GM21381 (cell line): ENCODE measurements at regions not wholly inside any gene's neighbourhood (a gene's known extent, or its start where the extent isn't known, plus 50 kb on each side); places are given as distances from the start of the nearest gene placed in this dataset.

ENCODE experiments used
- ATAC-seq: cut with Tn5 transposase; IDR thresholded peaks from one replicate; pipeline ENCODE4 v1.9.1; 2021; ENCODE audit warnings: mild to moderate bottlenecking, moderate library complexity; ENCODE audit not compliant: unreplicated experiment

- ATAC-seq, result no peak
These were observed 293.9 kb downstream of the RAB28 start for GRCh38 chr4:13190093-13190721.

DNA sequence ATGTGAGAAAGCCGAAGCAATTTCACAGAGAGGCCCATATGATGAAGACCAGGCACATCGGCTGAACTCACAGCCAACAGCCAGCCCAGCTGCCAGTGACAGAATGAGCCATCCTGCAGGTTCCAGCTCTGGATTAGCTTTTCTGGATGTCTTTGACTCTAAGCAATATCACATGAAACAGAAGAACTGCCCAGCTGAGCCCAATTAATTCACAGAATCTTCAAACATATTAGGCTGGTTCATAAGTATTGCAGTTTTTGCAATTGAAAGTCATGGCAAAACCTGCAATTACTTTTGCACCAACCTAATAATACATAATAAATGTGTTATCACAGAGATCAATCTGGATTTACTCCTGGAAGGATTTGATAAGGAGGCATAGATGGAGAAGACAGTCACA lies 299.9 kb downstream of the RAB28 start:
- no peak for ATAC-seq

GRCh38 chr4:13182133-13182532 lies 302.0 kb downstream of the RAB28 start:
- no peak for ATAC-seq

GRCh38 chr4:13181681-13182080 lies 302.5 kb downstream of the RAB28 start:
- ATAC-seq, result no peak

DNA sequence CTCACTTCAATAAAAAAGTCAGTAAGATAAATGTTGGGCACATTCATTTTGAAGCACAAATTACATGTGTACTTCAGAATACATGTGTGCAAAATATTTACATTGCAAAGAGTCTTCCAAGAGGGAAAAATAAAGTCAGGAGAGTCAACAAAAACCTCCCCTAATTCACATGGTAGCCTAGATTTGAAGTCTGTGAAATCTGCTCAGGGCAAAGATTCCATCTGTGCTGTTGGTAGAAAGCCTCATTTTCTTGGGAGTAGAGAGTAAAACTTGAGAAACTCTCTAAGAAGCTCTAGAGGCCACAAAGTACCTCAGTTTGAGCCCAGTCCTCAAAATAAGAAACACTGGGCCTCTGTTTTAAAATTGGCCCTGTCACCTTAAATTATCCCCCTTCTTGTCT lies 303.4 kb downstream of the RAB28 start:
- no peak for ATAC-seq

- no peak for ATAC-seq
These were observed 305.5 kb downstream of the RAB28 start for GRCh38 chr4:13178621-13179020.

DNA sequence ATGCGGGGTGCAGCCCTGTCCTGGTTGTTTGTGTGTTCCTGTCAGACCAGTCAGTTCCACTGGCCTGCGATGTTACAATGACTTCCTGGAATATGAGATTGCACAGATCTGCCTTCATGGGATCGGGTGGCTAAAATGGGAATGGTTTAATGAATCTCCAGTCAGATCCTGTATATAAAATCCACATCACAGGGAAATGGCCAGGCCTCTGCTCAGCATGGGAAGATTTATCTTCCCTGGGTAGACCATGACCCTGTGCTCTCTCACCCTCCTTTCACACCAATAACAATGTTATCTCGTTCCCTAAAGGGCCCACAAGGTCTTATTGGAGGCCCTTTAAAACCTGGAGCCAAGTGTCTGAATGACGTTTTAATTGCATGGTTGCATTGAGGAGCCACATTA lies 307.4 kb downstream of the RAB28 start:
- no peak for ATAC-seq

DNA sequence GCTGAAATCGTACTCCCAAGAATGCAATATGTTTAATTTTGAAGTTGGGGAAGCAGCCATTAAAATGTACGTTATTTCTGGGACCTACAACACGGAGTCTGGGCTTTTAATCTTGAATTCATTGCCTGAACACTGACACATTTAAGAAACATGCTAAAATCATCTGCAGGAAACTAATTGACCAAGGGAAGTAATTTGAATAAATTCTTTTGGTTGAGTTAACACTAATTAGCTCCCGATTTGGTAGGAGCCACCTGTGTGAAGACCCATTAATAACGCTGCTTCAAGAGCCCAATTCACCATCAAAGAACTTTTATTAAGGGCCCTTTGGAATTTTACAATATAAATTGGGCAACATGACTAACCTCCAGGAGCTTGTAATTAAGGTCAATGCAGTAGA lies 309.2 kb downstream of the RAB28 start:
- no peak for ATAC-seq

- ATAC-seq, result no peak
These were observed 310.1 kb downstream of the RAB28 start for GRCh38 chr4:13174001-13174400.

GRCh38 chr4:13171292-13172057 lies 312.7 kb downstream of the RAB28 start:
- ATAC-seq, result no peak

GRCh38 chr4:13169731-13170525 lies 314.2 kb downstream of the RAB28 start:
- no peak for ATAC-seq

- ATAC-seq, result no peak
These were observed 315.8 kb downstream of the RAB28 start for GRCh38 chr4:13168326-13168725.

- no peak for ATAC-seq
These were observed 317.9 kb downstream of the RAB28 start for GRCh38 chr4:13166214-13166613.

DNA sequence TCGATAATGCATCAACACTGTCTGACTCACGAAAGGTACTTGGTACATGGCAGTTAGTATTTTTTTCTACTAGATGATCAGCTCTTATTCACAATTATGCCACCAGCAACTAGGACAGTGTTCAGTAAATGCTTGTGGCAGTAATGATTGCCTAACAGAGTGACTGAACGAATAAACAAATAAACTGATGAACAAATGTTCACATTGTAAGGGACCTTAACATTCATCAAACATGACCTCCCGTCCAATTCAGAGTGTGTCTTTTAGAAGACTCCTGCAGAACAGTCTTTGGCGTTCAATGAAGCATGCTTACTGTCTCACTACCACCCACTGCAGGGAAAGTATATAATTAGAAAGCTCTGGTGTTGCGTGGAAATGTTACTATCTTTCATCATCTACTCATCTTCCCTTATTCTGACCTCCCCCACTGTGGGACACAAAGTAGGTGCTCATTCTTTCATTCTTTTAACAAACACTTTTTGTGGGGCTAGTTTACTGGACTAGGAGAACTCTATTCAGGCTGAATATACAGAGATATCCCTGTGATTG lies 319.3 kb downstream of the RAB28 start:
- no peak for ATAC-seq

DNA sequence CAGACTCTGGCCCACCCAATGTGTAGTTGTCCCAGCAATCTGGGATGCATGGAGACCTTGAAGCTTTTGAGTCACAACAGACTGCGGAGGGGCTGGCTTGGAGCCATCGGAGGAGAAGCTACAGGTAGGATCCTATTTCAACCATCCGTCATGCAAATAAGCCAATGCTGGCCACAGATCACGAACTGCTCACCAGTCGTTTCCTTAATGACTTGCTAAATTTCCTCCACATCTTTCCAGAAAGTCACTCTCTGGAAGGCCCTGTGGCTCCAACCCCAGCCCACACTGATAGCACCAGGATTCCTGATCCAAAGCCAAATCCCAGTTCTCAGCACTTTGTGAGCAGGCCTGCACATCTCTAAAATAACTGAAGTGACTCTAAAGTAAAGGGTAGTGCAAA lies 321.3 kb downstream of the RAB28 start:
- ATAC-seq, result no peak

- ATAC-seq, result no peak
These were observed 323.2 kb downstream of the RAB28 start for GRCh38 chr4:13160920-13161319.

- no peak for ATAC-seq
These were observed 325.0 kb downstream of the RAB28 start for GRCh38 chr4:13159041-13159620.

GRCh38 chr4:13151194-13151593 lies 332.9 kb downstream of the RAB28 start:
- no peak for ATAC-seq

DNA sequence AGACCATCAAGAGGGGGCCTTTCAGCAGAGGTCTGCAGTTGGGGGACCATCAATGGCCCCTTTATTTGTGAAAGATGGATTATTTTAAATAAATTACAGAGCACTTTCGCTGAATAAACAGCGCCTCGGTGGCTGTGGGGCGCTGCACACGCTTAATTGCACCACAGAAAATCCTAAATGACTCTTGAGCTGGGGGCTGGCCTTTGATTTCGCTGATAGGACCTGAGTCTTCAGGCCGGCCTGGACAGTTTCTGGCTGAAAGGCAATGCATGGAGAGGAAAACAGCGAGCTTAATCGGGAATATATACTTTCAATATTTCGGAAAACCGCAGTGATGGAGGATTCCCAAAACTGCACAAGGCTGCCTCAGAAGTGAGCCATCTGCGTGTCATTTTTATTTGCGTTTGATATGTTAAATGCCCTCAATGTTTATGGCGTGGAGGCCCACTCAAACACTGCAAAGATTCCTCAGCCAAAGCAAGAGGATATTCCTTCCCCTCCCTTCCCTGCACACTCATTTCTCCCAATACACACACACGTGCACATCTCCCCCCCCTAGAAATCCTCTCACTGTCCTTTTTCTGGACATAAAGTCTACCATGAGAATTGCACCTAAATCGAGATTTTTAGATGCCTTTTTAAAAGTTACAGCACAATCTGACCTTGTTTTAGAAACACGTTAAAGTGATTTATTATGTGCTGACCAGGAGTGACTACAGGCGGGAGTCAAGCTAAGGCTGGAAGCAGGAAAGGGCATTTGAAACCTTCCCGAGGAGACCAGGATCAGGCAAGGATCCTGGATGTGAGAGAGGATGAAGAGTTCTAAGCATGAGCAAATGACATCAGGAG lies 340.7 kb downstream of the RAB28 start:
- no peak for ATAC-seq

DNA sequence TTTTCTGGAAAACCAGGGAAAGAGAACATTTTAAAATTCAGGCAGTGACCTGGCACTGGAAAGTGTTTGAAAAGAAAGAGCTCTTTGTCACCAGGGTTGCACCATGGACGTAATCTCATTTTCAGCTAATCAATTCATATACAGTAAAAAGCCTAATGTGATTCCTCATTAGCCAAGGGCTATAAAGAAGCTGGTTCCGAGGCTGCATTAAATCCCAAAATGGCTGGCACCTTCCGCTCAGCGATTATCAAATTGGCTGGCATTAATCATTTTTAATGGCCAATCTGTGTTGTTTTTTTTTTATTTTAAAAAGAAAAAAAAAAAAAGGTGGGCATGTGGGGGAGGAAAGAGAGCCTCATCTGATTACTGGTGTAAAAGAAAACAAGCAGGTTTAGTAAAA lies 341.4 kb downstream of the RAB28 start:
- no peak for ATAC-seq
